PC-9 (cell line): ENCODE measurements at regions not wholly inside any gene's neighbourhood (a gene's known extent, or its start where the extent isn't known, plus 50 kb on each side); places are given as distances from the start of the nearest gene placed in this dataset.

Experiments
- EZH2 ChIP-seq: fragments of 200-600 bp; sonication (generic); IDR thresholded peaks from 2 replicates; pipeline ENCODE4 v1.8.0; 2017; ENCODE audit warnings: antibody characterized with exemption, low read depth
- TF ChIP-seq, protein P1 (sequence below): fragments of 200-600 bp; sonication (generic); conservative IDR thresholded peaks from 2 replicates; pipeline ENCODE4 v1.6.1; 2017; ENCODE audit warnings: mixed run types, antibody characterized with exemption, mild to moderate bottlenecking, moderate library complexity

DNA sequence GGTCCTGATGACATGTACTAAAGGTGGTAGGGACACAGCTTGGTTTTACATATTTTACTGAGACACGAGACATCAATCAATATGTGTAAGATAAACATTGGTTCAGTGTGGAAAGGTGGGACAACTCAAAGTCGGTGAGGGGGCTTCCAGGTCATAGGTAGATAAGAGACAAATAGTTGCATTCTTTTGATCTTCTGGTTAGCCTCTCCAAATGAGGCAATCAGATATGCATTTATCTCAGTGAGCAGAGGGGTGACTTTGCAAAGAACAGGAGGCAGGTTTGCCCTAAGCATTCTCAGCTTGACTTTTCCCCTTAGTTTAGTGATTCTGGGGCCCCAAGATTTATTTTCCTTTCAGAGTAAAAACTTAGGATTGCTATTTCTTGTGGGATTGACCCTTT is 706.9 kb downstream of the GLUD2 start:
- TF ChIP-seq, protein P1, sequence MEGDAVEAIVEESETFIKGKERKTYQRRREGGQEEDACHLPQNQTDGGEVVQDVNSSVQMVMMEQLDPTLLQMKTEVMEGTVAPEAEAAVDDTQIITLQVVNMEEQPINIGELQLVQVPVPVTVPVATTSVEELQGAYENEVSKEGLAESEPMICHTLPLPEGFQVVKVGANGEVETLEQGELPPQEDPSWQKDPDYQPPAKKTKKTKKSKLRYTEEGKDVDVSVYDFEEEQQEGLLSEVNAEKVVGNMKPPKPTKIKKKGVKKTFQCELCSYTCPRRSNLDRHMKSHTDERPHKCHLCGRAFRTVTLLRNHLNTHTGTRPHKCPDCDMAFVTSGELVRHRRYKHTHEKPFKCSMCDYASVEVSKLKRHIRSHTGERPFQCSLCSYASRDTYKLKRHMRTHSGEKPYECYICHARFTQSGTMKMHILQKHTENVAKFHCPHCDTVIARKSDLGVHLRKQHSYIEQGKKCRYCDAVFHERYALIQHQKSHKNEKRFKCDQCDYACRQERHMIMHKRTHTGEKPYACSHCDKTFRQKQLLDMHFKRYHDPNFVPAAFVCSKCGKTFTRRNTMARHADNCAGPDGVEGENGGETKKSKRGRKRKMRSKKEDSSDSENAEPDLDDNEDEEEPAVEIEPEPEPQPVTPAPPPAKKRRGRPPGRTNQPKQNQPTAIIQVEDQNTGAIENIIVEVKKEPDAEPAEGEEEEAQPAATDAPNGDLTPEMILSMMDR = no peak
- TF ChIP-seq EZH2 = no peak
